ENCODE measurements at regions not wholly inside any gene's neighbourhood (a gene's known extent, or its start where the extent isn't known, plus 50 kb on each side); places are given as distances from the start of the nearest gene placed in this dataset.
"Not testable (repeated sequence)": the region's sequence is repeated elsewhere in the genome, so short reads cannot be mapped to it uniquely, and the experiment has no call there.

DNA sequence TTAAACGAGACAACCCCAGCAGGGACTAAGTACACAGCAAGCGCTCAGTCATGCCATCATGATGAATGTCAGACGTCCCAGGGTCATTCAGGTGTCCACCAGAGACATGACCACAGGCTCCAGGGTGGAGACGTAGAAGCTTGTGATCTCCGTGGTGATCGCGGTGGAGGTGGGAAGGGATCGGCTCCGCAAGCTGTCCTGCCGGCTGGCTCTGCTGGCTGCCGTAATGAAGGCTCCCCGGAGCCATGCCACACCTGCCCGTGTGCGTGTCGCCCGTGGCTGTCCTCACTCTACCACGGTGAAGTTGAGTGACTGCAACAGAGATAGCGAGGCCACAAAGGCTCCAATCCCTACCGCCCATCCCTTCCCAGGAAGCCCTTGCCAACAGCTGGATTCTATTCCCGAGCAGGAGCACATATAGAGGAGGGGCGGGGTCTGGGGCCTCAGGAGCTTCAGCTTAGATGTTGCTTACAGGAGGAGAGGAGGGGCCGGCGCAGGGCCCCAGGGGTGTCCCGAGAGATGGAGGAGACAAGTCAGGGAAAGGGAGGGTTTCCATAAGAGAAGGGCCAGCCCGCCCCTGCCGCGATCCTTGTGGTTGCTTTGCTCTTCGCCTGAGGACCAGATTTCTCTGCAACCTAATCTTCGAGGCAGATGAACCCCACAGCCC, 332.6 kb upstream of the SFSWAP start:
- no peak for DNase-seq (ENCODE audit: low spot score)

DNA sequence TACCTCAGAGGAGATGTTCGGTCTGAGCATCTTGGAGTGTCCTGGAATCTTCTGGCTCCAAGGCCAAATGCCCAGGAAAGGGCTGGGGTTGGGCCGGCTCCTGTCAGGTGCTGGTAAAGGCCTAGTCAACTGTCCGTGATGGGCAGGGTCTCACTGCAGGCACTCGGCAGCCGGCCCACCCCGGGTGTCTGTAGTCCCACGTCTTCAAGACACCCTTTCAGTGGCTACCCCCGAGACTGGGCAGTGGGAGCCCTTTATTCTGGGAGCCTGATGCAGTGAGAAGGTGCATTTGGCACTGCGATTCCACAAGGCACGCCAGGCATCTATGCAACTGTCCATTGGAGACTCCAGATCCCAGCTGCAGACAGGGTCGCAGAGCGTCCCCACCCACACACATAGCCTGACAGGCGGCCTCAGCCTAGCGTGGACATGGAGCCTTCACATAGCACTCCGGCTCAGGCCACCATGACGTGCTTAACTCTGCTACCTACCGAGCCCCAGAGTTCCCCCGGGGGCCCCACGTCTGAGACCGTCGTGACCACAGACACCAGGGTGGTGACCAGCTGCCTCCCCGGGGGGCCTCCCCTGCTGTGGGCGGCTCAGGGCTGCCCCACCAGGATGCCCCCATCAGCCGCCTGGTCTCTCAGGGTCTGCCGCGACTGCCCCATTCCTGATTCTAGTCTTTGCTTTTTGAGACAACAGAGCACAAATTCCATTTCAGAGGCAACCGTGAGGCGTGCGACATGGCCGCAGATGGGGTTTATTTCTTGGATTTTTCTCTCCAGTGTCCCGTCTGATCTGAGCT, 331.8 kb upstream of the SFSWAP start:
- no peak for DNase-seq (ENCODE audit: low spot score)

DNA sequence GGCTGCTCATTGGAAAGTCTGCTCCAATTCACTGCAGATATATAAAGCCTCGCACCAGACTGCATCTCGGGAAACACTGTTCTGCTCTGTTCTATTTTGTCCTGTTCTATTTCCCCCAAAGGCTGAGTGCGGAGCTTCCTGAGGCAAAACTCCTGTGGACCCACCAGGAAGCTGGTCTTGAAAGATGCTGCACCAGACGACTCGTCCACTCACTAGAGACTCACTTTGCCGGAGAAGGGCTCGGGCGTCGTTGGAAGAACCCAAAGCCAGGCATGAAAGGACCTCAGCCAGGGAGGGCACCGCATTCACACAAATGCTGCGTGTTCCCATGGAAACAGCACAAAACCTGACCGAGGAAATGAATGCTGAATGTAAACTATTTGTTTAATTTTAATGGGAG, 331.2 kb upstream of the SFSWAP start:
- no peak for DNase-seq (ENCODE audit: low spot score)

DNA sequence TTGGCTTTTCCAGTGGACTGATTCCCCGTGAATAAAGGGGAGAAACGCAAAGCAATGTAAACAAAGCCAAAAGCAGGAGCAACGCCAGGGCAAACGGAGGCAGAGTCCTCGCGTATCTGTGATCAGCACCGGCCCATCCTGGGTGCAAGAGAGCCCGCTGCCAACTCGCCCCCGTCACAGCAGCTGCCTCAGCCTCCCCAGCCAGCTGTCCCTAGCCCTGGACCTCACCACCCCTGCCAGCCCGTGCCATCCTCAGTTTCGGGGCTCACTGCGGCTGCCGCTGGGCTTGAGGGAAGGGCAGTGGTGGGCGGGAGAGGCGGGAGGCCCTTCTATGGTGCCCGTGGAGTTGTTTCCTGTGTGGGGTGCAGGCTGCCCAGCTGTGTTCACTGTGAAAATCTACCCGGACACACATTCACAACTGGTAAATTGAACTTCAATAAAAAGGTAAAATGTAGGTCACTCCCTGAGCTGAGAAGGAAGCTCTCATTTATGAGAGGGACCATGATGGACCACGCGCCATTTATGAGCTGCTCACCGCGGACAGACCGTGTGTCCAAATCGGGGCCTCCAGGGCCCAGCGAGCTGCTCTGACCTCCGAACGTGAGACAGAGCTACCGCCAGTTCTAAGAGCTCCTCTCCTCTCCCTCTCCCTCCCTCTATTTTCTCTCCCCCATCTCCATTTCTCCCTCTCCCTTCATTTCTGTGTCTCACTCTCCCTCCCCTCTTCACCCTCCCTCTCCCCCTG, 330.5 kb upstream of the SFSWAP start:
- DNase-seq (ENCODE audit: low spot score): no peak

DNA sequence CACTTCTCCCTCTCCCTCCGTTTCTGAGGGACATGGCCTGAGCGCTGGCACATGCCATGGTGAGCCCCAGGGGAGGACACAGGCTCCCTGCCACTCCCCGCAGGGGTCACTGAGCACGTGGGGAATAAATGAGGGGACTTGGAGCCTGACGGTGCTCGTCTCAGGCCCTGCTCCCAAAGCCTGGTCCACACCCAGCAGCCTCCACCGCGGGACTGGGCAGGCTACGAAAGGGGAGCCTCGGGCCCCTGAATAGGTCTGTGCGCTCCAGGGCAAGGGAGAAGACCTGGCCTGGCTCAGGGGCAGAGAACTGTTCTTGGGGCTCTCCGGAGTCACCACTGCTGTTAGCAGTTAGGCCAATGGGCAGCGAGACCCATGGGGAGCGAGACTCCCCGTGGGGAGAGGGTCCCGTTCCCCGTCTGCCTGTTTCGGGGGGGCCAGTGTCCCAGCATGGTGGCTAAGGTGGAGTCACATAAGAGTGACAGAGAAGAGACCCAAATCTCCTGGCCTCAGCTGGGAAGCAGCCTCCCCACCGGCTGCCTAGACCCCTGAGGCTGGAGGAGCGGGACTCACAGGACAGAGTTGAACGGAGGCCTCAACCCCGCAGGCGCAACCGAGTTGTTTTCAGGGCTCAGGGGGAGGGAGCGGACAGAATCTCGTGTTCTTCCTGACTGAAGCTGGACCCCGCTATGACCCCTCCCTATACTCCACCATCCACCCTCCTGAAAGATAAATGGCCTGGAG, 329.8 kb upstream of the SFSWAP start:
- no peak for DNase-seq (ENCODE audit: low spot score)

DNA sequence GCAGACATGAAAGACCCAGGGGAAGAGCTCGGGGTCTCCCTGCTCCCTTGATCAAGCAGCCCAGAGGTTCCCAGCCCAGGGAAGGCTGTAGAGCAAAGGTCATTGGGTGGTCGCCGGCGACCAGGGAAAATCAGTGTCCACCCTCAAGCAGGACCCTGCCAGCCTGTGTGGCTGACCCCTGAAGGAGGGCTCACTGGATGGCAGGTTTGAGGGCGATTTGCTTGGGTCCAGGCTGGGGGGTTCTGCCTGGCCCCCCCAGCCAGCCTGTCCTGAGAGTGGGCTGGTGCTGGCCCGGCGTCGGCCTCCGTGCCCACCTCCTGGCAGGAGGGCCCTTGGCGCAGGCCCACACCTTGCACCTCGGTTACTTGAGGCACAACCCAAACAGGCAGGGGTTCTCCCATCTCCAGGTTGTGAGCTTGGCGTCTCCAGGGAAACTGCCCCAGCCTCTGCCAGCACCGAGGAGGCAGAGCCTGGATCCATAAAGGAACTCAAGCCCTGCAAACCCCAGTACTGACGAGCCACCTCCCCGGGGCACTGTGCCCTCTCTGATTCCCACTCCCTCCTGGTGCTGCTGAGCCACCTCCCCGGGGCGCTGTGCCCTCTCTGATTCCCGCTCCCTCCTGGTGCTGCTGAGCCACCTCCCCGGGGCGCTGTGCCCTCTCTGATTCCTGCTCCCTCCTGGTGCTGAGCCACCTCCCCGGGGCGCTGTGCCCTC, 329.0 kb upstream of the SFSWAP start:
- DNase-seq (ENCODE audit: low spot score): no peak

DNA sequence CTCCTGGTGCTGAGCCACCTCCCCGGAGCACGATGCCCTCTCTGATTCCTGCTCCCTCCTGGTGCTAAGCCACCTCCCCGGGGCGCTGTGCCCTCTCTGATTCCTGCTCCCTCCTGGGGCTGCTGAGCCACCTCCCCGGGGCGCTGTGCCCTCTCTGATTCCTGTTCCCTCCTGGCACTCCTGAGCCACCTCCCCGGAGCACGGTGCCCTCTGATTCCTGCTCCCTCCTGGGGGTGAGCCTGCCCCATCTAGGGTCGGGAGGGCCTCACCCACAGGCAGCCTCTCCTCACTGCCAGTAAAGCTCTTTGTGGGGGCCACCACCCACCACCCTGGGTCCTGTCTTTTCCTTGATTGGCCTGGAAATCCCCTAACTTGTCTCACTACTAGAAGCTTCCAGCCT, 327.6 kb upstream of the SFSWAP start:
- DNase-seq (ENCODE audit: low spot score): no peak

DNA sequence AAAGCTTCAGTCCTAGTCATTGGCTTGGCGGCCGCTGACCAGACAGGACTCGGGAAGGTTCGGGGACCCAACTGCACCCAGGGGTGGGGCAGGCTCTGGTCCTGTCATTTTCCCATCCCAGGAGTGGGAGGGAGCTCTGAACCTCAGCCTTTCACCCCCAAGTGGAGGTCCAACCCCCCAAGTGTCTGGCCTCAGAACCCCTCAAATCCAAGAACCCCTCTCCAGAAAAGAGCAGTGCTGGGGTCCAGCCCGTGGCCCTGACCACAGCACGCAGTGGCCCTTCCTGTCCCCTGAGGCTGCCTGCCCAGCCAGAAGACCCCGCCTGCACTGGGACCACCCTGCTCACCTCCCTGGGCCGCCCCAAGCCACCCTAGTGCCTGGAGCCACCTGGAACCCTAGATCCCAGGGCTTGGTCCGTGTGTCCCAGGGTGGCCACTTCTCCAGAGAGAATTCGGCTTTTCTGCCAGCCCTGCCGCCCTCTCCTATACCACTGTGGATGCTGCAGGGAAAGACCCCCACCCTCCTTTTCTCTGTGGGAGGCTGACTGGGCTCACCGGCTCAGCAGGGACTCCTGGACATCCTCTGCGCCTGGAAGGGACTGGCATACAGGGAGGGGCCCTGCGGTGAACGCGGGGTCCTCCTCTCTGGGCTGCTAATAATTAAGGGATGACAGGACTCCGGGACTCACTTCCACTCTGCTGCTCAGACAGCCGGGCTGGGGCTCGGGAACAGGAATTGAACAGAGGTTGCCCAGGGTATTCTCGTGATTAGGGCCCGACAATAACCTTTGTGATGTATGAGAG, 326.9 kb upstream of the SFSWAP start:
- DNase-seq (ENCODE audit: low spot score): no peak

DNA sequence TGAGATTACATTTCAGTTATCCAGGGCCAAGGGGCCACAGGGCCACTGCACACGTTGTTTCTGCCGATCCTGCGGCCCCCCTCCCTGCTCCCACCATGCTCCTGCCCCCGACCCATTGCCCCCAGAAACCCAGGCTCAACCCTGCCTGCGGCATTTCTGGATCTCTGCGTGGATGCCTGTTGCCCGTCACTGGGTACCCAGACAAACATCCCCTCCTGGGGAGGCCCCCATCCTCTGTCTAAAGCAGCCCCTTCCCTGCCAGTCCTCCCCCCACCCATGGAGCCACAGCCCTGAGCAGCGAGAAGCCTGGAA, 326.4 kb upstream of the SFSWAP start:
- DNase-seq (ENCODE audit: low spot score): no peak

DNA sequence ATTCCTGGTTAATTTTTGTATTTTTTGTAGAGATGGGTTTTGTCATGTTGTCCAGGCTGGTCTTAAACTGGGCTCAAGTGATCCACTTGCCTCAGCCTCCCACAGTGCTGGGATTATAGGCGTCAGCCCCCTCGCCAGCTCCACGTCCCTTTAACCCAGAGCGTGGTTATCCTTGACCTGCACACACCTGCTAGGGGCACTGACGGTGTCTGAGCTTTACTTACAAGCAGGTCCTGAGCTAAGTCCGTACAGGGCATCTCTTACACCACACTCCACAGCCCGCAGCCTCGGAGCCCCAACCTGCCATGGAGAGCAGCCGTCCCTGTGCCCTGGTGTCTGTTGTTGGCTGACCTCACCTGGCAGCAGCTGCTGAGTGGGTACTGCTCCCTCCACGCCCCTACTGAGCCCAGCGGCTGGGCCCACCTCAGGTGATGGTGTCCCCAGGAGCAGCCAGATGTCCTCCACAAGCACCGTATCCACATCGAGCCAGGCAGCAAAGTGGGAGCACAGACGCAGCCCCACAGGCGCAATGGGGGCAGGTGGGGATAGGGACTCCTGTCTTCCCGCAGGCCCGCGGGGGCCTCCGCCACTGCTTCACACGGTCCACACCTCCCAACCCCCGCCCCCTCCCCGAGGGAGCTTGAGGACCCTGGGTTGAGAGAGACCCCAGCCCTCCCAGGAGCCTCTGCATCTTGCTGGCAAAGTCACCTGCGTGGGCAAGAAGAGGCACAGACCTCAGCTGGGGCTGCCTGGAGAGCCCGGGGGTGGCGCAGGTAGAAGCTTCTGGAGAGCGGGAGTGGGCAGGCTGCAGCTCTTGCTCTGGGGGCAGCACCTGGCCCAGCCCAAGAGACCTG, 325.4 kb upstream of the SFSWAP start:
- DNase-seq (ENCODE audit: low spot score): no peak

DNA sequence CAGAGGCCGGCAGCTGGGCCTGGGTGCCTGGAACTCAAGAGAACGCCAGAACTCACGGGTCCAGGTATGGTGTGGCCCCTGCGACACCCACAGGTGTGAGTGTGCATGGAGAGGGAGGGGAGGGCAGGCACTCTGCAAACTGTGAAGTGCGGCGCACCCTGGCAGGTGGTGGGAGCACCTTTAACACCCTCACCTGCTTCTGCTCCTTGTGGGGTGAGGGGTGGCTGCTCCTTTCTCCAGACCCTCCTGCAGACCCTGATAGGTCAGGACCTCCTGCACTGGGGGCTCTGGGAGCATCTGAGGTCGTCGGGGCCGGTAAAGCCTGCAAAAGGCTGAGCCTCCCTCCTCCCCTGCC, 324.7 kb upstream of the SFSWAP start:
- DNase-seq (ENCODE audit: low spot score): no peak

DNA sequence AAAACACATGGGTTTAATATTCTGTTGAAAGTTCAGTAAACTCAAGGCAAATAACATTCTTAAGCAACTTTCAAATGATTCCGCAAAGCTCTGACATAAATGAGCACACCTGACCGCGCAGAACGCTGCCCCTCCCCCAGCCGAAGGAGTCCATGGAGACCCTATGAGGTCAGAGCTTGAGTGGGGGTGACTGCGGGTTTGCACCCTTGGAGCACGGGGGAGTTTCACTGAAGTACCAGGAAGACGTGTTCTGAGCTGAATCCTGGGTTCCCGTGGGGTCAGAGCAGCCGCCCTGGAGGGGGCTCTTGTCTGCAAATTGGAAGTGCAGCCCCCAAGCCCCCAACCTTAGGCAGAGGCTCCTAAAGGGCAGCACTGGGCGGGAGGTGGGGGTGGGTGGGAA, 324.1 kb upstream of the SFSWAP start:
- no peak for DNase-seq (ENCODE audit: low spot score)

DNA sequence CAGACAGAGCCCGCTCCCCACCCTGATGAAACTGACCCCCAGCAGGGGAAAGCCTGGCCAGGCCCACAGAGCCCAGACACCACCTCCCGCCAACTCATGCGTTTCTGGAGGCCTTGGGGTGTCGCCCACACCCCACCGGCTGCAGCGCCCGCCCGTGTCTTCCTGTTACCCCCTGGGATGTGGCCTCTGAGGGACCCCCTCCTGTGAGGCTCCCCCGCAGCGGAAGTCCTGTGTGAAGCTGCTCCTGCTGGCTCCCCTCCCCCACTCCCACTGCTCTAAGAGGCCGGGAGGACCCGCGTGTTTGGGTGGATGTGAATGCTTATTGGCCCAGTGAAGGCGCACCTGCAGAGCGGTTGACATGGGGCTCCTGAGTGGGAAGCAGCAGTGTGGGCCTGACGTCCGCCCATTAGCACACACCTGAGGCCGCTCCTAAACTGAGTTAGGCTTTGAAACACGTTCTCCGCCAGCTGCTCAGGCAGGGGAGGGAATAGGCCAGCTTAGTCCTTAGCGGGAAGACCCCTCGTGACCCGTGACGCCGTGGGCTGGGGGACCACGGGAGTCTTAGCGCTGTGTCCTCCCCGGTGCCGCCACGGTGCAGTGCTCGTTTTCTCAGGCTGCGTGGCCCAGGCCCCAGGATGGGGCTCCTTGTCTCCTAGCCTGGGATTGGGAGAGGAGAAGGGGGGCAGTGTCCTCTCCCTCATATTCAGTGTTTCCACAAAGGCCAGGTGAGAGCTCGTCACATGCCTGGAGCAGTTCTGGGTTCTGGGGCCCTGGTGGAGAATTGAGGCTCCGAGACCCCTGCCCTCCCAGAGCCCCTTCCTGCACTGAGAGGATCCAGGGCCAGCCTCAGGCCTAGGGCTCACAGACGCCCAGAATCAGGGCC, 323.4 kb upstream of the SFSWAP start:
- DNase-seq (ENCODE audit: low spot score): no peak

DNA sequence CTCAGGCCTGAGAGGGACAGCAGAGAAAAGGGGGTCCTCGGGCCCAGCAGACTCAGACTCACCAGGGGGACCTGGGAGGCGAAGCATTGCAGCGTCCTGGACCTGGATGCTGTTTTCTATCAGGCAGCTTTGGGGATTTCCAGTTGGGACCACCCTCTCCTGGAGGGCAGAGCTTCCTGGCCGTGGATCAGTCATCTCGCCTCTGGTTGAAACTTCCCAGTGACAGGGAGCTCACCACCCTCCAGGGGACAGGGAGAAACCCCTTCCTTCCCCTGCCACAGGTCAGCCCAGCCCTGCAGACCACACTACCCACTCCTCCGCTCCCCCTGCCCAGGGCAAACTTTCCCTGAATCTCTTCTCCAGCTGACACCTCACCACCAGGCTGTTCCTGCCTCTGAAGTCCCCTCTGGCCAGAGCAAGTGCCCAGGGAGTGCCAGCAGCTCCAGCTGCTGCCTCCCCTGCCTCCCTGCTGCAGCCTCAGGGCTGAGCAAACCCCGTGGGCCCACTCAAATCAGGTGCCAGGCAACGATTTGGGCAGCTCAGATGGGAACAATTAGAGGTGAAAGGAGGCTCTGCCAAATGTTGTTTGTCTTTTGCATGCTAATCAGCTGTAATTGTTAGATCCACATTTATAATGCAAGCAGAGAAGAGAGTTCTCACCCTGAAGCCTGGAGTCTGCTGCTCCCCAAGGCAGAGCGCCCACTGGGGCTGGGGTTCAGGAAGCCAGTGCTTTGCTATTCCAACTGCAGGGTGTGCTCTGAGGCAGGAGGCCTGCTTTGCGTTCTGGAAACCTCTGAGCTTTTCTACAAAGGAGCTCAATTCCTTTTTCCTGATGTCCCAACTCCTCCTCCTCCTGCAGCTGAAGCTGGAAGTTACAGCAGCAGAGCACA, 322.5 kb upstream of the SFSWAP start:
- DNase-seq (ENCODE audit: low spot score): not testable (repeated sequence)

DNA sequence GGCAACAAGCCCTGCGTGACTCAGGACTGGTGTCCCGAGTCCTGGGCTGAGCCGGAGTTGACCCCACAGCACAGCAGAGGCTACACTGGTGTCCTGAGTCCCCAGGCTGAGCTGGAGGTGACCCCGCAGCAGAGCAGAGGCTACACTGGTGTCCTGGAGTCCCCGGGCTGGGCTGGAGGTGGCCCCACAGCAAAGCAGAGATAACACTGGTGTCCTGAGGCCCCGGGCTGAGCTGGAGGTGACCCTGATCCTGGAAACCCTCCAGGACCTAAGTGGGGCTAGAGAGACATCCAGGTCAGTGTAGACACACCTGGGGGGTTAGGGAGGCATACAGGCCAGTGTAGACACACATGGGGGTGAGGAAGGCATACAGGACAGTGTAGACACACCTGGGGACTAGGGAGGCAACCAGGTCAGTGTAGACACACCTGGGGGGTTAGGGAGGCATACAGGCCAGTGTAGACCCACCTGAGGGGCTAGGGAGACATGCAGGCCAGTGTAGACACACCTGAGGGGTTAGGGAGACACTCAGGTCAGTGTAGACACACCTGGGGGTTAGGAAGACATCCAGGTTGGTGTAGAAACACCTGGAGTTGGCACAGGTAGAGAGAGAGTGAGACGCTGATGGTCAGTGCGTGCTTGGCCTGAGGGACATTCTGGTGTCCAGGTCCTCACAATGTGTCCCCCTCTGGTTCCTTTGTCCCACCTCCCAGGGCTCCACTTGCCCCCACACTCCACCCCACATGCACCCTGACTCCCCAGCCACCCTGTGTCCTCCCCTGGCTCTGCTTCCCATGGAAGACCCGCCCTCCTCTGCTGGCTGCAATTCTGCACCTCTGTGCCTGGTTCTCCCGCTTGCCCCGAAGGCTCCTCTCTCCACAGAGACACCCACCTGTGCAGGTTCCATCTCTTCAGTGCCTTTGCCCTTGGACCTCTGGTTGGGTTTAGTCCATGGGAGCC, 321.6 kb upstream of the SFSWAP start:
- DNase-seq (ENCODE audit: low spot score): no peak

DNA sequence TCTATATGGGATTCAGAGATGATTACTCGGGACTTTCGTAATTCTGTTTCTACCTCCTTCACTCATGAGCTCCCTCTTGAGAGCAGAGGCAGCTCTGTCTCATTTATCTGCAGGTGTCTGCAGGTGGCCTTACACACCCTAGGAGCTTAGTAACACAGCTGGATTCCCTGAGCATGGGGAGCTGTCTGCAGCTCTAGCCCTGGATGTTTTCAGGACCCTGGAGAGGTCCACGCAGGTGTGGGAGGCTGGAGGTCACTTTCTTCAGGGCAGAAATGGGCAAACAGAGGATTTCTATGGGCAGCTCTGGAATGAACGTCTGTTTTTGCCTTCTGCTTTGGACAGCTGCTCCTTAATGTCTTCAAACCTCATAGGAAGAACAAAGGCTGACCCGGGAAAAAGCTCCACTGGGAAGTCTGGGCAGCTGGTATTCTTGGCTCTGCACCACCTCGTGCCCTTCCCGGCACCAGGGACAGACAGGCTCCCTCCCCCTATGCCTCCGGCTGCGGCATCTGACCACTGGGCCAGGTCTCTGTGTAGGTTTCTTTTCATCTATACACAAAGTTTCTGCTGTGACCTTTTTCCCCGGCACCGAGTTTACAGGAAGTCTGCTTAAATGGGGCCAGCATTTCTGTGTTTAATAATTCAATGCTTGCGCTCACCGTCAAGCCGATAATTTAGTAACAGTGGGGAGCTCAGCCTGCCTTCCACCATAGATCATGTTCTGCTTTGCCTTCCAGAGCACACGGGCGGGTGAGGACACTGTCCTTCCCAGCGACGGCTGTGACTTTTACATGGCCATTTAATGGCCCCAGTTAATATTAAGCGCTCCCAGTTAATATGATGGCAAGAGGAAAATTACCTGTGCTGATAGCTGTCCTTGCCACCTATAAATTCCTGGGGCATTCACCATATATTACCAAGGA, 320.2 kb upstream of the SFSWAP start:
- peak; percentile 28 for DNase-seq (ENCODE audit: low spot score)

All from kidney tubule cell (primary cell).